GM23338 (cell line): ENCODE measurements at regions not wholly inside any gene's neighbourhood (a gene's known extent, or its start where the extent isn't known, plus 50 kb on each side); places are given as distances from the start of the nearest gene placed in this dataset.

Experiments
- ATAC-seq: fragments of 200-7000 bp; cut with Tn5 transposase; 3 replicates; pipeline ENCODE4 v1.9.1; 2020
- DNase-seq: peaks from one replicate; pipeline ENCODE4 v3.0.0-alpha.2; 2015; ENCODE audit warnings: low spot score
- H2AFZ ChIP-seq: fragments of 200-600 bp; sonication (generic); 2 replicates; pipeline ENCODE4 v1.8.0; 2016; ENCODE audit warnings: antibody characterized with exemption, mild to moderate bottlenecking, moderate library complexity
- H3F3A ChIP-seq: fragments of 200-600 bp; sonication (generic); replicated peaks from 2 replicates; pipeline ENCODE4 v1.8.0; 2017; ENCODE audit warnings: antibody characterized with exemption, mixed run types, low read depth
- H3K27ac ChIP-seq: fragments of 200-600 bp; sonication (generic); 2 replicates; pipeline ENCODE4 v1.6.1; 2016; ENCODE audit warnings: low read depth
- H3K27me3 ChIP-seq: fragments of 200-600 bp; sonication (generic); 2 replicates; pipeline ENCODE4 v1.8.0; 2016; ENCODE audit warnings: mild to moderate bottlenecking, mixed run types, moderate library complexity; ENCODE audit not compliant: insufficient read depth
- H3K36me3 ChIP-seq: fragments of 200-600 bp; sonication (generic); 2 replicates; pipeline ENCODE4 v1.8.0; 2016; ENCODE audit warnings: mild to moderate bottlenecking; ENCODE audit not compliant: insufficient read depth
- H3K4me1 ChIP-seq: fragments of 200-600 bp; sonication (generic); 2 replicates; pipeline ENCODE4 v1.8.0; 2016; ENCODE audit warnings: mild to moderate bottlenecking, moderate library complexity; ENCODE audit not compliant: insufficient read depth
- H3K4me2 ChIP-seq: fragments of 200-600 bp; sonication (generic); 2 replicates; pipeline ENCODE4 v1.7.1; 2017; ENCODE audit warnings: mixed run types
- H3K4me3 ChIP-seq: fragments of 200-600 bp; sonication (generic); 2 replicates; pipeline ENCODE4 v1.6.1; 2016; ENCODE audit warnings: mixed run types
- H3K79me2 ChIP-seq: fragments of 200-600 bp; sonication (generic); replicated peaks from 2 replicates; pipeline ENCODE4 v1.8.0; 2017; ENCODE audit warnings: mild to moderate bottlenecking; ENCODE audit not compliant: insufficient read depth
- H3K9me2 ChIP-seq: fragments of 200-600 bp; sonication (generic); 2 replicates; pipeline ENCODE4 v1.8.0; 2017; ENCODE audit not compliant: insufficient read depth
- H4K20me1 ChIP-seq: fragments of 200-600 bp; sonication (generic); replicated peaks from 2 replicates; pipeline ENCODE4 v1.8.0; 2017; ENCODE audit warnings: mild to moderate bottlenecking; ENCODE audit not compliant: insufficient read depth
- H3K27ac Mint-ChIP-seq: 2 replicates; pipeline ENCODE4 v1.8.0; 2020; ENCODE audit warnings: inconsistent platforms, mild to moderate bottlenecking, moderate library complexity, mixed read lengths
- H3K27me3 Mint-ChIP-seq: 3 replicates; pipeline ENCODE4 v1.8.0; 2022; ENCODE audit warnings: low read depth, mild to moderate bottlenecking, moderate library complexity, mixed read lengths, inconsistent platforms; ENCODE audit not compliant: insufficient read depth, poor library complexity
- H3K36me3 Mint-ChIP-seq: 3 replicates; pipeline ENCODE4 v1.8.0; 2021; ENCODE audit warnings: low read depth, mild to moderate bottlenecking, inconsistent platforms, moderate library complexity, mixed read lengths
- H3K4me1 Mint-ChIP-seq: 3 replicates; pipeline ENCODE4 v1.8.0; 2020; ENCODE audit warnings: mild to moderate bottlenecking, inconsistent platforms, mixed read lengths
- H3K4me3 Mint-ChIP-seq: 3 replicates; pipeline ENCODE4 v1.8.0; 2021; ENCODE audit warnings: moderate library complexity, mild to moderate bottlenecking, inconsistent platforms, mixed read lengths
- H3K9me3 Mint-ChIP-seq: 3 replicates; pipeline ENCODE4 v1.8.0; 2020; ENCODE audit warnings: moderate library complexity, mild to moderate bottlenecking, inconsistent platforms, mixed read lengths
- CREB1 ChIP-seq: fragments of 250-450 bp; sonication (Bioruptor Pico); IDR thresholded peaks from 2 replicates; pipeline ENCODE4 v1.5.0; 2020; ENCODE audit warnings: low read depth, mild to moderate bottlenecking, moderate library complexity
- CTCF ChIP-seq, 2 experiments: fragments of 200-600 bp in 1 of 2; sonication (generic) in 1 of 2; conservative IDR thresholded peaks; 2 replicates each; pipeline versions ENCODE4 v1.5.1 to v1.6.1; 2016 to 2017; ENCODE audit warnings: antibody characterized with exemption in 2 of 2, low read depth in 2 of 2, mild to moderate bottlenecking in 2 of 2, moderate library complexity in 1 of 2
- ETS1 ChIP-seq: IDR thresholded peaks from 2 replicates; pipeline ENCODE4 v1.6.1; 2016; ENCODE audit warnings: antibody characterized with exemption
- EZH2phosphoT487 ChIP-seq: fragments of 200-600 bp; sonication (generic); IDR thresholded peaks from one replicate; pipeline ENCODE4 v1.8.1; 2018; ENCODE audit warnings: antibody characterized with exemption; ENCODE audit not compliant: unreplicated experiment
- JUNB ChIP-seq: IDR thresholded peaks from one replicate; pipeline ENCODE4 v1.6.1; 2016; ENCODE audit warnings: antibody characterized with exemption; ENCODE audit not compliant: unreplicated experiment
- NANOG ChIP-seq: IDR thresholded peaks from 2 replicates; pipeline ENCODE4 v1.6.1; 2016; ENCODE audit warnings: antibody characterized with exemption, borderline replicate concordance
- POLR2AphosphoS5 ChIP-seq: IDR thresholded peaks from 2 replicates; pipeline ENCODE4 v1.6.1; 2016; ENCODE audit warnings: antibody characterized with exemption, low read depth
- REST ChIP-seq: IDR thresholded peaks from one replicate; pipeline ENCODE4 v1.6.1; 2018; ENCODE audit warnings: antibody characterized with exemption; ENCODE audit not compliant: unreplicated experiment
- STAT1 ChIP-seq: IDR thresholded peaks from one replicate; pipeline ENCODE4 v1.6.1; 2016; ENCODE audit warnings: antibody characterized with exemption; ENCODE audit not compliant: unreplicated experiment
- ZNF114 ChIP-seq: fragments of 250-450 bp; sonication (Bioruptor Pico); IDR thresholded peaks from 2 replicates; pipeline ENCODE4 v1.5.0; 2020; ENCODE audit warnings: mild to moderate bottlenecking, moderate library complexity
- ZNF331 ChIP-seq: fragments of 250-450 bp; sonication (Bioruptor Pico); IDR thresholded peaks from 2 replicates; pipeline ENCODE4 v1.5.0; 2020; ENCODE audit warnings: low read depth, mild to moderate bottlenecking, moderate library complexity

GRCh38 chr4:111393781-111394180 lies 751.5 kb upstream of the FAM241A start:
- TF ChIP-seq NANOG (no peak), ZNF114 (no peak), STAT1 (no peak), CREB1 (CRISPR knock-in tag) (no peak), POLR2AphosphoS5 (no peak), ZNF331 (no peak), JUNB (no peak), EZH2phosphoT487 (no peak), CTCF (conservative IDR thresholded peaks at IDR 0.05; ENCODE audit: low read depth in 2 of 2) (no peak), ETS1 (no peak), REST (no peak)
- Histone ChIP-seq H3K4me3 (no peak overlapping the region), H3F3A (no peaks in the 10 kb centered on the region), H3K4me1 (no peaks in the 10 kb centered on the region), H3K27ac (no peak overlapping the region), H3K79me2 (no peaks in the 10 kb centered on the region), H3K4me2 (no peak overlapping the region), H3K36me3 (no peaks in the 10 kb centered on the region), H3K27me3 (no peaks in the 10 kb centered on the region), H3K9me2 (no peaks in the 10 kb centered on the region), H4K20me1 (no peaks in the 10 kb centered on the region), H2AFZ (no peak overlapping the region)
- DNase-seq = no peak
- ATAC-seq = no peak
- no peaks in the 10 kb centered on the region for H3K4me1 Mint-ChIP-seq
- H3K27ac Mint-ChIP-seq = no peak overlapping the region
- H3K9me3 Mint-ChIP-seq = peaks cover 3% of the 10 kb centered on the region; the same call in 2 of the 3 replicates
- no peaks in the 10 kb centered on the region for H3K27me3 Mint-ChIP-seq
- H3K4me3 Mint-ChIP-seq = no peak overlapping the region
- no peaks in the 10 kb centered on the region for H3K36me3 Mint-ChIP-seq

GRCh38 chr4:111398906-111399330 lies 746.3 kb upstream of the FAM241A start:
- H3K4me1 Mint-ChIP-seq = no peaks in the 10 kb centered on the region
- DNase-seq (no peak), ATAC-seq (no peak)
- Histone ChIP-seq H2AFZ (no peak overlapping the region; the same call in 1 of the 2 replicates), H3K27ac (no peak overlapping the region), H3K79me2 (no peaks in the 10 kb centered on the region), H3K4me1 (no peaks in the 10 kb centered on the region), H4K20me1 (no peaks in the 10 kb centered on the region), H3K36me3 (no peaks in the 10 kb centered on the region), H3F3A (no peaks in the 10 kb centered on the region), H3K4me3 (no peak overlapping the region), H3K9me2 (no peaks in the 10 kb centered on the region), H3K4me2 (no peak overlapping the region), H3K27me3 (no peaks in the 10 kb centered on the region)
- no peaks in the 10 kb centered on the region; the same call in 2 of the 3 replicates for H3K9me3 Mint-ChIP-seq
- no peaks in the 10 kb centered on the region for H3K27me3 Mint-ChIP-seq
- H3K27ac Mint-ChIP-seq = no peak overlapping the region
- no peaks in the 10 kb centered on the region for H3K36me3 Mint-ChIP-seq
- no peak for TF ChIP-seq EZH2phosphoT487
- TF ChIP-seq ETS1 = no peak
- no peak overlapping the region for H3K4me3 Mint-ChIP-seq
